ENCODE measurements at regions not wholly inside any gene's neighbourhood (a gene's known extent, or its start where the extent isn't known, plus 50 kb on each side); places are given as distances from the start of the nearest gene placed in this dataset.

DNA sequence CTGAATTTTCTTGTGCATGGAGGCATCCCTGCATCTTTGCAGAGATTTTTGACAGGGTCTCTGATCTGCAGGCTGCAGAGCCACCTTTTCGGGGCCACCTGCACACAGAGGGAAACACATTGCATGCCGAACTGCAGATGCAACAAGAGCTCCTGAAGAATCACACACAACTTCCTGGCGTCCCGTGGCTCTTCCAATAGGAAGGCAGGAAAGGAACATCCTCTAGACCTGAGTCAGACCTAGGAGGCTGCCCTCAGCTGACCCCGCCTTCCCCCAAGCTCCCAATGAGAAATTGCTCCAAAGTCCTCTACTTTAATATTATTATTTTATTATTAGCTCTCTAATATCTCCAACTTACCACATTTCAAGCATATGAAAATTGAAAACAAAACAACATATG, 213.2 kb upstream of the ARRDC4 start:
- DNase-seq: no peak

DNA sequence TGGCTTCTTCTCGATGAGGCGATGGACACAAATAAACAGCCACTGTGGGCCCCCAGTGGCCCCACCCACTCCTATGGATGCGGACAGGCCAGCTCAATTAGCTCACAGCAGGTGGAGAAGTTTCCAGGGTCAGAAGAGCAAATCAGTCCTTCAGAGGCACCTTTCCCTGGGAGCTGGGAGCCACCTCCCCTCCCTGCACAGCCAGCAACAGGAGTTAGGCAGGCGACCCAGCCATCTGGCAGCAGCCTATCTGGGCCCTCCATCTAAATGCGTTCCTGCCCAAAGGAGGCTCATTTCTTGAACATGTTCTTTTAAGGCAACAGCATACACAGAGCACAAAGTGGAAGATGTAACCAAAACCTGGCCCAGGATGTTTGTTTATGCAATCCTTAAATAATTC, 211.9 kb upstream of the ARRDC4 start:
- DNase-seq: no peak

DNA sequence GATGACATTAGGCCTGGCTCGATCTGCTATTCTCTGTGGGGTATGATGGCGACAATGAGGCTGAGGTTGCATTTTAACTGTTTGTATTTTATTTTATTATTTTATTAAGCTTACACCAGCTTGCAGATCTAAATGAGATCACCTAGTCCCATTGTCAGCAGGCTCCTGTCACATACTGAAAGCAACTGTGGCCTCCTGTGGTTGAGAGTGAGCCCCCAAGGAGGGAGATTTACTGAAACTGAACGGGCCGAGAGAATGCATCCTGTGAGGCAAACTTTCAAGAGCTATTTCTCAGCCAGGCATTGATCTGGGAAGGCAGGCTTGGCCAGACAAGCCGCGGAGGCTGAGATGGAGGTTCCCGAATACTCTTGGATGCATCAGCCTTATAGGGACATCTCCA, 210.4 kb upstream of the ARRDC4 start:
- DNase-seq: no peak

DNA sequence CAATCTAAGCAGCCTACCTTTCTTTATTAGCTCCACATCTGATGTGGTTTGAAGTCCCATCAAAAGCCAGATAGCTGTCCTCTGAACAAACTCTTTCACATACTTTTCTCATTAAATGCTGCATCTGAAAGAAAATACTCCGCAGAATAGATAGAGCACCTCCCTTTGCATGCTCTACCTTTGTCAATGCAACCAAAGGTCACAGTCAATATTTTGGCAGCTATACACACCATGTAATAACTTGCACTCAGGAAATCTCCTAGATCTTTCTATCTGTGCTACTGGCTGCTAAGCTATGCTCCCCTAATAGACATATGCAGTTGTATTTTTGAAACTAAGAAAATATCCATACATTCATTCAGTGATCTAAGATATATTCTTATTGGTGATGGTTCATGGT, 204.8 kb upstream of the ARRDC4 start:
- no peak for DNase-seq

DNA sequence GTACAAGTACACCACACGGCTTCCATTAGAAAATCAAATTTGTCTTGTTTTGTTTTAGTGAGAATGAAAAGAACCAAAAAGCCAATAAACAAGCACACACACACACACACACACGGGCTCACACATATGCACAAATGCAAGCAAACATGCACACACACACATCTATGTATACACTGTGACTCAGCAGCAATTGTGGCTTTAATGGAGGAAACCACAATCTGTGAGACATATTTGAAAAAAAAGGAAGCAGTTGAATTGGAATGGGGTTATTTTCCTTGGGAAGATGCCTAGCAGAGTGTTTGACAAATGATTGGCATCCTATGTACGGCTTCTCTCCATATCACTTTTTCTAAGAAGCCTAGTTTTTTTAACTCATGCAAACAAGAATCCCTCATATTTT, 201.1 kb upstream of the ARRDC4 start:
- no peak for DNase-seq

DNA sequence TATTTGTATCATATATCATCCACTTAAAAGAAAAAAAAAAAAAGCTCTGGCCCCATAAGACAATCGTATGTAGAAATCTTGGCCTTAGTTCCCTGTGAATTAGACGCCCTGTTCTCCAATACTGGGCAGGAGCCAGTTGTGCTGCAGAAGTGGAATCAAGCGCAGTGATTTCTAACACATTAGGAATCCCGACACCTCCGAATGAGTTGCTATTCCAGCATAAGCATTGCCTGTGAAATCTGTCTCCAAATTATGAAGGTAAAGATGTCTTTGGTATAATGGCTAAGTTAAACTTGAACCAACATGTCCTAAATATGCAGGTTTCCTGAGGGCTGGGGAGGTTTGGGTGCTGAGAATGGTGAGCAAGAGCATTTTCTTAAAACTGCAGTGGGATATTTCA, 199.4 kb upstream of the ARRDC4 start:
- DNase-seq: no peak

DNA sequence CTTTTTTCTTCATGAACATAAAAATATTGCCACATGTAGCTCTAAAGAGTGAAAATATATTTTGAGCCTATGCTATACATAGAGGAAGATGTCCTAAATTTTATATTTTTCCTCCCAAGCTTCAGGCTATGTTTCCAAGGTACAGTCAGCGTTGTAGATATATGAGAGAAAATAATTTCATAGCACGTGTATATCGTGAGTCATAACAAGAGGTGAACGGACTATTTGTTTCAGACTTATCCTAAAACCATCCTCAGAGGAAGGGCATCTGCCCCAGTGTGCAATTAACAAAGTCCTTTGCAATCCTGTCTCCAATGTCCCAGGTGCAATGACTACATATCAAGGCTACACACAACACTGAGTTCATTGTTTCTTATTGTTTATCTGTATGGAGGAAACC, 177.3 kb upstream of the ARRDC4 start:
- DNase-seq: no peak

DNA sequence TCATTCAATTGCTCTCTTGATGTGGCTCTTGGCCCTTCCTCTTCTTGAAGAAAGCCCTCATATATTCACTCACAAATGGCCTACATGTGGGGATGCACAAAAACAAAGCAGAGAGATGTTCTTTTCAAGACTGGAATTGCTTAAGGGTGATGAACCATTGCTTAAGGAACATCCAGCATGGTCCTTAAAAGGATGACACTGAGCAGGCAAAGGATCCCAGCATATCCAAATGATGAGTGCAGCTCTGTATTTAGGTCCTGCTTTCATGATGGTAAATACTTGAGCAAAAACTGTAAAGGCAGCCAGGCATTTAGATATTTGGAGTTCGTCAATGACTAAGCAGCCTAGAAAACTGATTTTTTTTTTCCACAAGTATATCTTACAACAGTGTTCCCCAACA, 173.8 kb upstream of the ARRDC4 start:
- no peak for DNase-seq

DNA sequence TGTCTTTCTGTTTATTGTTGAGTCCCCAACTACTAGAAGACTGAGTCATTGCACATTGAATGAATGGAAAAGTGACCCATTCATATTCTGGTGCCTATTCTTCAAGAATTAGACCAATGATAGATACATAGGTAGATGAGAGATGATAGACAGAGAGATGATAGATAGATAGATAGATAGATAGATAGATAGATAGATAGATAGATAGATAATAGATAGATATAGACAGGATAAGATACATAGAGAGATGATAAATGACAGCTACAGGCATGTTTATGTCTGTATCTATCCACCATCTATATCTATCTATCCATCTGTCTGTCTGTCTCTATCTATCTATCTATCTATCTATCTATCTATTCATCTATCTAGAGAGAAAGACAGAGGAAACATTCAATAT, 170.3 kb upstream of the ARRDC4 start:
- DNase-seq: no peak

DNA sequence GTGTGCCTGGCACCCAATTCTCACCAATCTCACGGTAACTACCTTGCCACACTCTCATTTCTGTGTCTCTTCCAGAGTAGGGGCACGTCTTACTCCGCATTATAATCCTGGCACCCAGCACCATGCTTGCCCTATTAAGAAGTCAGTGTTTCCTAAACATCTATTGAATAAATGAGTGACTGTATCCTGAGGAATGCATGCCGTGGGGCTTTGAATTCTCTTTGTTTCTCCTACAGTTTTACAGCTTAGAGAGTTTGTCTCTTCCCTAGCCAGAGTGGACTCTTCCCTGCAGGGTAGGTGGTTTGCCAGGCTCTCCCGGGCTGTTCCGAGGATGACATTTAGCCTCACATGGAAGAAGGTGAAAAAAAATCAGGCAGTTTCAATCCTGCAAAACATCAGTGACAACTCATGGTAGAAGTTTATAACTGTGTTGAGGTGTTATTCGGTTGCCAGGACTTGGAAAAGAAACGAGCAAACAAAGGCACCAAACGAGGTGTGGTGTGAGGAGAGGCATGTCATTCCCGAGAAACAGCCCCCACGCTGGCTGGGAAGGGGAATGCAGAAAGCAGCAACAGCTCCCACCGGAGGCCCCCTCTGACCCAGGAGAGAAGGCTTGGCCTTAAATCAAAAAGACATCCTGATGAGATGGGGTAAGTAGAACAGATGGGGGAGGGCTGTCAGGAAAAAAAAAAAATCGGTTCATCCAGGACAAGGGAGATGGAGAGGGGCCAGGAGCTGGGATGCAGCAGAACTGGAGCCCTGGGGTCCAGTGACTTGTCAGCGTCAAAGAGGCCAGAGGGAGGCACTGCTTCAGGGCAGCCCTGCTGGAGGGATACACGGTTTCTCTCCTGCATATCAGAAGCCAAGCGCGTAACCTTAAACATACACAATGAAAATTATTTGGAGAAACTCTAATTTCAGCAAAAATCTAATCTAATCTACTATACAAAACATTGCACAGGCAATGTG, 168.4 kb upstream of the ARRDC4 start:
- DNase-seq: no peak

DNA sequence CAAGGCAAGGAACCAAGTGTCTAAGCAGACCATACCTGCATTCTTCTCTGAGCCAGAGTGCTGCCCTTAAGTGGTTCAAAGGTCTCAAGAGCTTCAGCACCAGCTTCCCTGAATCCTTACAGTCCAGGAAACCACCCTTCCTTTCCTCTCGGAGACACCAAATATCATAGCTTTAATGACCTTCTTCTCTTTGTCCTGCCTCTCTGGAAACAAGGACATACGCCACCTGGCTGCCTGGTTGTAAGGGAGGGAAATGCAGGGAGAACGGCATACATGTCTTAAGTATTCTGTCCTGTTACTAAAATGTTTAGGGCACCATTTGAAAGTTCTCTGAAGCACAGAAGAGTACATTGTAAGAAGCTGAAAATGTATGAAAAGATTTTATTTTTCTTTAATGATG, 155.6 kb upstream of the ARRDC4 start:
- no peak for DNase-seq

DNA sequence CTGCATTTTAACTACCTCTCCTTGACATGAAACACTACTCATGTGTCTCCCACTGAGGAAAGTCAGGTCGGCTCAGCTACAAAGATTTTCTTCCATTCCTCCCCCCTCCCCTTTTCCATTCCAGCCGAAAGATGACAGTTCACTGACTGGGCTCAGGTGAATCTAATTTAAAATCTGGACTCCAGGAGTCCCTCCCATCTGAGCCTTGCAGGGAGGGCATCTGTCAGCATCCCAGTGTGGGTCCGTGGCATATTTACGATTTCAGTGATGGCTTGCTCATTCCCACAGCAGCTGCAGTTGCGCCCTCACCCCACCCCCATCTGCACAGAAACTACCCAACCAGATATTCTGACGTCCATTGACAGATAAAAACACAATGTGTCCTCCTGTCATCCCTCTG, 153.7 kb upstream of the ARRDC4 start:
- DNase-seq: no peak

DNA sequence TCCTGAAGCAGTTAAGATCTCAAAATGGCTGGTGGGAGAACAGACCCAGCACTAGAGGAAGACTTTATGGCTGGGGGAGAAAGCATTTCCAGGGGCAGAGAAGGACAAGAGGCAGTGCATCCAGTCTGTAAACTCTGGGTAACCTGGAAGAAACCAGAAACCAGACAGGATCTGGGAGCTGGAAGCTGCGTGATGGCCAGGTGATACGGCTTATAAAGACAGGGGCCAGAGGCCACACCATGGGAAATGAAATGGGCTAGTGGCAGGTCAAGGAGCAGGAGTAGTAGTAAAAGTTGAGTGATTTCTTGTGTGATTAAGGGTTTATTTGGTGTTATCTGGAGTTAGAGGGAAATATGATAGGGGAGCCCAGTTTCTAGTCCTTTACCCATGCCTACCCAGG, 144.7 kb upstream of the ARRDC4 start:
- DNase-seq: no peak

DNA sequence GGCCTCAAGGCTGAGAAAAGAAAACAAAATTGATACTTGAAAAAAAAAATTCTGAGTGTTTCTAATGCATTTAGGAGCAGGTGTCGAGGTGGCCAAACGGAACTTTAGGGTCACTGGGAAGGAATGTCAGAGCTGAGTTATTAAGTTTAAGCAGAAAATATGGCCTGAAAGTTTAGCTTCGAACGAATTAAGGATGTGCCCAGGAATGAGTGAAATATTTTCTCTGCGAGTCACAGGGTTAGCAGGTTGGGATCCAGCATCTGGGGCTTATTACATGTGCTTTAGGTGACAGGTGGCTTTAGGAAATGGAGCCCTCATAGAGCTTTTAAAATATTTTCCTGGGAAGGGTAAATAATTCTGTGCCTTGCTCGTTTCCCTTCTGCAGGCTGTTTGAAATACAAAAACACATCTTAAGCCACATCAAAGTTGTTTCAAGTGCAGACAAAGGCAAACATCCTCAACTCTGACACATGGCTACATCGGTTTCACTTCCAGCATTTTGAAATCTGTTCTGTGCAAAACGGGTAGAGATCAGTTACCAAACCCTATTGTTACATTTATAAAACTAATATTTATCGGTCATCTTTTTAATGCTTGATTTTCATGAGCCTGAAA, 143.1 kb upstream of the ARRDC4 start:
- no peak for DNase-seq

DNA sequence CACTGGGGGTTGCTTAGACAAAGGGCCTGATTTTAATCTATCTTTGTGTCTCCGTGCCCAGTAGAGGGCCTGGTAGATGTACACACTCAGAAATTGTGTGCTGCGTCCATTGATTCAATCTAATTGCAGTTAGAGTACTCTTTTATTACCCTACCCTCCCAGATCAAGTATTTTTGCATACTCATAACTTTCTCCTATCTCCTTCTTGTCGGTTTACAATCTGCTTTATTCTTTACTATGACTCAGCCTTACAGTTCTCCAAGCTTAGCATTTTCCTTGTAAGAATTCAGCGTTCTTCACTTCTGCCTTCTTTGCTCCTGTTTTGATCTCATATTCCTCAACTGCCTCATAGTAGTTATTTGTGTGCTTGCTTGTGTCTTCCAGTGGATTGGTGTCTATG, 124.5 kb upstream of the ARRDC4 start:
- DNase-seq: no peak

DNA sequence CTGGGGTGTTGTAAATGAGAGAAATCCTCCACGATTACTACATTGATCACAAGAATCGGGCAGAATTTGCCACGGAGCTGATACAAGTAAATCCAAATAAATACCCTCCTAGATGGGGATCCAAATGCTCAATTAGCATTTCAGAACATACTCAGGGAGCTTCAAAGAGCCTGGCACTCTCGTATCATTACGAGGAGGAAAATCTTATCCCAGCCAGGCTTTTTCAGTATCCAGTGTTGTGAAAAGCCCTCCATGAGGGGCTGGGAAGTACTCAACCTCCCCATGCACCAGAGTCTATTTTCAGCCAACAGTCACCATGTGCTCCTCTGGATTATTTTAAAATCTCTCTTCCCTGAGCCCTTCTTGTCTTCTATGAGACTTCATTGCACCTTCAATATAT, 122.6 kb upstream of the ARRDC4 start:
- no peak for DNase-seq

DNA sequence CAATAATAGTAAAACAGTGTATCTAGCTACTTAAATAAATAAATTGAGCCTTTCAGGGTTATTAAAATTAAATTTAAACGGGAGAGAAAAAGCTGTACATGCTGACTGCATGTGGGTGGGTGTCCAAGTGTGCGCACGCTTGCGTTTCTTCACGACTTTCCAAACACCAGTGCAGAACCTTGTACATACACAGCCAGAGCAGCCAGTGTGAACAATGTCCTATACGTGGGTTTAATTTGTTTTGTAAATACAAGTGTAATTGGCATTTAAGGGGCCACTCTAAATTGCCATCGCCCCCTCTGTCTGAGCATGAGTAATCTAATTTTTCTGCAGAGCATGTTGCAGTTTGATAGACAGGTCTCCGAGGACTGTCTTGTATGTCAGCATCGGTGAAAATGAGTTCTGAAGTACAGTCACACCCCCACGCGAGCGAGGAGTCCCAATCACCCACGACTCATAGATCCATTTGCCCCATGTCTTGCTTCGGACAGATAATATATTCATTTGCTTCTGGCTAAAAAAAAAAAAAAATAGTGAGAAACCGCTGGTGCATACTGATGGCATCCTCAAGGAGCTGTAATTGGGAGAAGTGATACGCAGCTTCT, 121.8 kb upstream of the ARRDC4 start:
- DNase-seq: no peak

DNA sequence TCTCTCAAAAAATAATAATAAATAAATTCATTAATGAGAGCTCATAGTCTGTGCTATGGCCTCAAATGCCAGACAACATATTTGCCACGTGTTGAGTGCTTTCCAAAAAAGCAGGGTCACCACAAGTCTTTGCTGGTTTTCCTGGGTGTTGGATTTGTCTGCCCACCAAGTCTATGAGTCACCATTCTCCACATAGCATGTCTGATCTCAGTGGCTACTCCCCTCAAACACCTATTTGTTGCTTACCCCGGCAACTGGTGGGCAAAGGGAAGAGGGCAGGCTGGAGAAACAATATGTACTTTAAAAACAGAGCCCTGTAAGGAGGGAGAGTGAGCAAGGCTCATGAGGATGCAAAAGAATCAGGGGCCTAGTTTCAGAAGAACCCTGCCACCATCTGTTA, 120.0 kb upstream of the ARRDC4 start:
- DNase-seq: no peak

DNA sequence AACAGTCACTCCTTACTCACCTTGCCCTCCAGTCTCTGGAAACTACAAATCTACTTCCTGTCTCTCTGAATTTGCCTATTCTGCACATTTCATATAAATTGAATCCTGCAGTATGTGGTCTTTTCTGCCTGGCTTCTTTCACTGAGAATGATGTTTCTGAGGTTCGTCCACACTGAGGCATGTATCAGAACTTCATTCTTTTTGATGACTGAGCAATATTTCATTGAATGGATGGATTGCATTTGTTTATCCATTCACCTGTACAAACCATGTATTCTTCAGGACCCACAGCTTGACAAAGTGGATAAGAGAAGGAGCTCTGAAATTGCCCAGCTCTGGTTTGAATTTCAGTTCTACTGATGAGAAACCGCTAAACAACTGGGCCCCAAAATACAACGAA, 118.9 kb upstream of the ARRDC4 start:
- DNase-seq: no peak

DNA sequence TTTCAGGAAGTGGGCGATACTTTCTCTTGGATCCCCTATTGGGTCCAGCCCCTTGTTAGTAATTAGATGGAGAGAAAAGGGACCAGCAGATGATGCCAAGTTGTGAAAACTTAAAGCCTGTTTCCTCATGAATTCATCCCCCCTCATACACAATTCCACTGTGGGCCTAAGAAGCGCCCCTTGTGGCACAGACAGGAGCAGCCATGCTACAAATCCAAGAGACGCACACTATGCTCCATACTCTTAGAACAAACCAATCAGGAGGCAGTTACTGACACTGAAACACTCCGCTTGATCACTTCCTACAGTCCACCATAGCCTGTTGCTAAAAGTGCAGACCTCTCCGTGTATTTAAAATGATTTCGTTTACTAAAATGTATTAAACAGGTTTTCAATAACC, 111.3 kb upstream of the ARRDC4 start:
- DNase-seq: no peak

DNA sequence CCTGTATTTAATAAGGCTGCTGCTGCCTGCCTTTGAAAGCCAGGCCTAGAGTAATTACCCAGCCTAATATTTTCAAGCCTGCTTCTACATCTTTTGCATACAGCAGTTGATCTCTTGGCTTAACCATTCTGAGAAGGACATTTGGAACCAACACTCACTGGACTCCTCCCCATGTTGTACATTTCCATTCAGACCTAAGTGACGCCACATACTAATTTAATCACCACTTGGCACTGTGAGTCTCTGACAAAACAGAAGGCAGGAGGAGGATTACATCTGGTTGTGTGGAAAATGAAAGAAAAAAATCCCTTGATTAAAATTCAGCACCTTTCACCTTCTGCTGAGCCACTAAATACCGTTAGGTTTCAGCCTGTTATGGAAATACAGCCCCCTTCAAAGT, 102.2 kb upstream of the ARRDC4 start:
- DNase-seq: no peak

DNA sequence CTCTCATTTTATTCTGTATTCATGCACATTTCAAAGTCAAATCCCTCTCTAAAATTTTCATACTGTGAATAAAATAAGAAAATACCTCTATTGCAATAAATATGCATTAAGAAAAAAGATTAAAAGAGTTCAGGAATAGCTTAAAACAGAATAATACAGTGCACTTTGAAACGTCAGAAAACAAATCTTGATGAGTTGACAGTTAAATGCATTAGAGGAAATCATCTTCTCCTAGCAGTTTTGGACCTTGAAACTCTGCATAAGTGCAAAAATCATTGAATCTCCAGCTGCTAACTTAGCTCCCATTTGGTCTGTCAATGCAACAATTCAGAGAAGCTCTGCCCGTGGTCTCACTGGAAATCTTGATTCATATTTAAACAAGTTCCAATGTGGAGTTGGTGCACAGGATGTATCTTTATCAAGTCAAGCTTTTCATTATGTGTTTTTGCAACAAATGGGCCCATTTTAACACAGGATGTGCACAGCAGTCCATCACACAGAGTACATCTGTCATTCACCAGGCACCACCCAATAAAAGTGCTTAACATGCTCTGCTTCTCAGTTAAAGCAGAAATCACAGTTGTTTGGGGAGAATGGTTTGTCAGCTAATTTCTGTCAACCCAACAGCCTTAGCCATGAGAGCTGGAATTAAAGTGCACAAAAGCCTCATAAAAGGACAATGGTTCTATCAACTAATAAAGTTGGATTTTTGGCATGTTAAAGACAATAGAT, 98.8 kb upstream of the ARRDC4 start:
- DNase-seq: no peak

DNA sequence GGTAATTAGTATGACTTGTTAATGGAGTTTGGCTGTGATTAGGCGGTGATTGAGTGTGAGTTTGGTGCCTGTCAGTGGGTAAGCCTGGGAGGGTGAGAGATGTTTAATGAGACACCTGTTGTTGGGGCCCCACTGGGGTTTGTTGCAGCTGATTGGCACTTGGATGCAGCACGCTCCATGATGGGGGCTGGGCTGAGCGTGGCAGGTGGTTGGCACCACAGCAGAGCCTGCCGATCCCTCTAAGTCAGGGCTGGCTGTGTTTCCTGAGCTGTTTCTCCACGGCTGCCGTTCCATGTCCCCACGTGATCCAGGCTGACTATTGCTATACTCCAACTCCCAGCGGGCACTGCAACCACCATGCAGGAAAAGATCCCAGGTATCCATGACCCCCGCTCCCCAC, 93.5 kb upstream of the ARRDC4 start:
- no peak for DNase-seq

DNA sequence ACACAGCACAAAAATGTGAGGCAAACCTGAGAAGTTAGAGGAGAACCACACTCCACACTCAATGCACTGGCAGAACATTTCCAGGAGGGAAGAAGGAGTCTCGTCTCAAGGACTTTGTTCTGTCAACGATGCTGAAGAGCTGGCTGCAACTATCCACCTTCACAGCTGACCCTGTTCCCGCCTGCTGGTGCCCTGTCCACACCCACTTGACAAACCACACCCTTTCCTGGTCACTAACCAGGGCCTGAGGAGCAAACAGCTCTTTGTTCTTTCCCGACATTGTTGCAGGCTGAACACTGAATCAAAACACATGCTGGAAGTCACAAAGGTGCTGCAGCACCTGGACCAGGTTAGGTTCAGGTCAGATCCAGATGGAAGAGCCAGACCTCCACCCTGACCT, 92.6 kb upstream of the ARRDC4 start:
- DNase-seq: no peak

Data from activated CD4-positive, alpha-beta T cell treated with anti-CD3 and anti-CD28 coated beads for 48 hours (primary cell).